Hepatocyte (in vitro differentiated cells): ENCODE measurements at regions not wholly inside any gene's neighbourhood (a gene's known extent, or its start where the extent isn't known, plus 50 kb on each side); places are given as distances from the start of the nearest gene placed in this dataset.

Experiments used
- CTCF ChIP-seq: fragments of 200-600 bp; sonication (generic); IDR thresholded peaks from 2 replicates; pipeline ENCODE4 v1.5.1; 2016; ENCODE audit warnings: antibody characterized with exemption, mild to moderate bottlenecking; ENCODE audit not compliant: poor library complexity
- EZH2phosphoT487 ChIP-seq: fragments of 200-600 bp; sonication (generic); IDR thresholded peaks from one replicate; pipeline ENCODE4 v1.6.1; 2018; ENCODE audit warnings: antibody characterized with exemption, mild to moderate bottlenecking, low read depth, moderate library complexity; ENCODE audit not compliant: unreplicated experiment, severe bottlenecking

- TF ChIP-seq CTCF (no peak), EZH2phosphoT487 (no peak)
Measured at GRCh38 chr16:56081371-56081770, 109.9 kb upstream of the GNAO1 start.
